ENCODE measurements at regions not wholly inside any gene's neighbourhood (a gene's known extent, or its start where the extent isn't known, plus 50 kb on each side); places are given as distances from the start of the nearest gene placed in this dataset.

DNA sequence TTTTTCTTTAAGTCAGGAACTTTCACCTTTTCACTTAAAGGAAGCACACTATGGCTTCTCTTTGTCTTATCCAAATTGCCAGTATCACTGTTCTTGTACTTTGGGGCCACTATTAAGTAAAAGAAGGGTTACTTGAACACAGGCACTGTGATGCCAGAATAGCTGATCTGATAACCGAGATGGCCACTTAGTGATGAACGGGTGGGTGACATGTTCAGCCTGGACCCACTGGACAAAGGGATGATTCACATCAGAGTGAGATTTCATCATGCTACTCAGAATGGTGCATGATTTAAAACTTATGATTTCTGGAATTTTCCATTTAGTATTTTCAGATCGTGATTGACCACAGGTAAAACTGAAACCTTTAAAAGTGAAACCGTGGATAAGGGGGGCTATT, 252.6 kb downstream of the KLF13 start:
- TF ChIP-seq, protein P1, sequence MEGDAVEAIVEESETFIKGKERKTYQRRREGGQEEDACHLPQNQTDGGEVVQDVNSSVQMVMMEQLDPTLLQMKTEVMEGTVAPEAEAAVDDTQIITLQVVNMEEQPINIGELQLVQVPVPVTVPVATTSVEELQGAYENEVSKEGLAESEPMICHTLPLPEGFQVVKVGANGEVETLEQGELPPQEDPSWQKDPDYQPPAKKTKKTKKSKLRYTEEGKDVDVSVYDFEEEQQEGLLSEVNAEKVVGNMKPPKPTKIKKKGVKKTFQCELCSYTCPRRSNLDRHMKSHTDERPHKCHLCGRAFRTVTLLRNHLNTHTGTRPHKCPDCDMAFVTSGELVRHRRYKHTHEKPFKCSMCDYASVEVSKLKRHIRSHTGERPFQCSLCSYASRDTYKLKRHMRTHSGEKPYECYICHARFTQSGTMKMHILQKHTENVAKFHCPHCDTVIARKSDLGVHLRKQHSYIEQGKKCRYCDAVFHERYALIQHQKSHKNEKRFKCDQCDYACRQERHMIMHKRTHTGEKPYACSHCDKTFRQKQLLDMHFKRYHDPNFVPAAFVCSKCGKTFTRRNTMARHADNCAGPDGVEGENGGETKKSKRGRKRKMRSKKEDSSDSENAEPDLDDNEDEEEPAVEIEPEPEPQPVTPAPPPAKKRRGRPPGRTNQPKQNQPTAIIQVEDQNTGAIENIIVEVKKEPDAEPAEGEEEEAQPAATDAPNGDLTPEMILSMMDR (conservative IDR thresholded peaks at IDR 0.05 in 1 of 2, IDR thresholded peaks at IDR 0.05 in 1 of 2; ENCODE audit: low read depth in 1 of 2, low read length in 2 of 2), result no peak
- no peak for TF ChIP-seq EZH2 (IDR thresholded peaks at IDR 0.05; ENCODE audit: low read length, missing control alignments)
